NCI-H187 (cell line): ENCODE measurements at regions not wholly inside any gene's neighbourhood (a gene's known extent, or its start where the extent isn't known, plus 50 kb on each side); places are given as distances from the start of the nearest gene placed in this dataset.
"Not testable (repeated sequence)": the region's sequence is repeated elsewhere in the genome, so short reads cannot be mapped to it uniquely, and the experiment has no call there.

Source experiments
- DNase-seq, 2 experiments: peaks; one replicate each; lab custom pipeline; 2025; lab: John Stamatoyannopoulos, UW

DNA sequence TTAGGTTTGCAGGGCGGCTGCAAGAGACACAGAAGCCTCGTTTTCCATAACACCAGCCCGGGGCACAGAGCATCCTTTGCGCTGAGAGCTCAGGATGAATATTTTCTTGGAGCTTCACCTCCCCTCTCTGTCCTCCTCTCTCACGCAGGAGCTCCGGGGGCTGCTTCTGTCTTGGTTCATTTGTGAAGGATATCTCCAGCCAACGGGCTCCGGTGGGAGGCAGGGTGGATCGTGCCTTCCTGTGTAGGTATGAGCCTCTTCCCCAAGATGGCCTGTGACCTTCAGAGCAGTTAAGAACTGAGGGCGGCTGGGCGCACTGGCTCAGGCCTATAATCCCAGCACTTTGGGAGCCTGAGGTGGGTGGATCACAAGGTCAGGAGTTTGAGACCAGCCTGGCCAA is 319.0 kb upstream of the C1orf174 start:
- no peak for DNase-seq

DNA sequence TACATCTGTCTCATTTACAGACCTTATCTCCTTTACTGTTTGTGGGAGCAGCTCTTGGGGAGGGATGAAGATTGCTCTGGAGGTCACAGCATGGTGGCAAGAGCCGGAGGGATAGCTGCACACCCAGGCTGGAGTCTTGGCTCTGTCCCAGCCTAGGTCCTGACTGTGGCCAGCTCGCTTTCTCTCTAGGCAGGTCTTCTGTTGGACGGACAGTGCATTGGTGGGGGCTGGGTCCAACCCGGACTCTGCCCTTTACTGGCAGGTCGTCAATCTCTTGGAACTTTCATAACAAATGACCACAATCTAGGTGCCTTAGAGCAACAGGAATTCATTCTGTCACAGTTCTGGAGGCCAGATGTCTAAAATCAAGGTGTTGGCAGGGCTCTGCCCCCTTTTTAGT is 319.8 kb upstream of the C1orf174 start:
- no peak for DNase-seq

DNA sequence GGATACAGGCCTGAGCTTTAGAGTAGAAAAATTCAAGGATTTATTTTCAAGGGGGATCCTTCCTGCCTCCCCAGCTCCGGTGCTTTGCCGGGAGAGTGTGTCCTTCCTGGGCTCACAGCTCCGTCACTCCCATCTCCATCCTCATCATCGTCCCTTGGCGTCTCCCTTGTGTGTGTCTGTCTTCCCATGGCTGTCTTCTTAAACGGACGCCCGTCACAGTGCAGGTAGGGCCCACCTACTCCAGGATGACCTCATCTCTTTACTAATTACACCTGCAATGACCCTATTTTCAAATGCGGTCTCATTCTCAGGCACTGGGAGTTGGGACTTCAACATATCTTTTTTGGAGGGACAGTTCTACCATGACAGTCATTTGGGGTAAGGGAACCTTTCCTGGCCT is 320.3 kb upstream of the C1orf174 start:
- no peak for DNase-seq

DNA sequence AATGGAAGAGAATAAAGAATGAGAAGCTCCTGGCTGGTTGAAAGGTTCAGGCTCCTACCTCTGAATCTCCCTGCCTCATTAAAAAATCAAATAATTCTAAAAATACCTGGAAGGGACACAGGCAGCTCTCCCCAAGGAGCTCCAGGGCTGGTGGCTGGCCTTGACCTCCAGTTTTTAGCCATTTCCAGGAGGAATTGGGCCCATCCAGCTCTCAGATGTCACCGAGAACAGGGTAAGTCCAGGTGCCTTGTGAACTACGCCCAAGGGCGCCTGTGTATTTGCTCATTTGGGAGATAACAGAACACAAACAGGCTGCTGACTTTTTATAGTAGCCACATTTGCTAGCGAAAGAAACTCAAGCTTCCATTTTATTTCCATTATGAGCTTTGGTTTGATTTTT is 321.0 kb upstream of the C1orf174 start:
- no peak for DNase-seq

DNA sequence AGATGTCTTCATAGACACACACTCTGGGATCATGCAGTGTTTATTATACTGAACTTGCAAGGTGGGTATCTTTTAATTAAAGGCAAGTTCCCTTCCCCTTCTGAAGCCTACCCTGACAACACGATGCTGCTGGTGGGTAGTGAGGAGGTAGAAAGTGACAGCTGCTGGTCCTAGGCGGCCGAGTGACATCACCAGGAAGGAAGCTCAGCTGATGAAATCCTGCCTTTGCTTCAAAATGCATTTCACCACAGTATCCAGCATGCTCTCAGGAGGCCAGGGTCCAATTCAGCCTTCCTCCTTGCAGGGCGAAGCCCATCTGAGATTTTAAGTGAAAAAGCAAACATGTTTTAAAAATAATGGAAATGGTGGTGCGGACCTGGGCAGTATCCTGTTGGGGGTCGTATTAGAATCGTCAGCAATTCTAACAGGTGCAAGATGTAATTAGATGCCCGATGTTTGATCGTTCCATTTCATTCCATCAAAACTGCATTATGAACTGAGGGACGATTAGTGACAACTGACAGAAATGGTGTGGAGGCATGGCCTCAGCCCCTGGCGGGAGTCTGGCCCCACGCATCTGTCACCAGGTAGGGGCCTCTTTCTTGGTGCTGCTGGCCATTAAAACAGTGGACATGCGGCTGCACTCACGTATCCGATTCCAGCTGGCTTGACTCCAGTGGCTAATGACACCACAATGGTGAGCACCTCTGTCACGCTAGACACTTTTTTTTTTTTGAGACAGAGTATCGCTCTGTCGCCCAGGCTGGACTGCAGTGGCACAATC is 324.8 kb upstream of the C1orf174 start:
- no peak for DNase-seq

DNA sequence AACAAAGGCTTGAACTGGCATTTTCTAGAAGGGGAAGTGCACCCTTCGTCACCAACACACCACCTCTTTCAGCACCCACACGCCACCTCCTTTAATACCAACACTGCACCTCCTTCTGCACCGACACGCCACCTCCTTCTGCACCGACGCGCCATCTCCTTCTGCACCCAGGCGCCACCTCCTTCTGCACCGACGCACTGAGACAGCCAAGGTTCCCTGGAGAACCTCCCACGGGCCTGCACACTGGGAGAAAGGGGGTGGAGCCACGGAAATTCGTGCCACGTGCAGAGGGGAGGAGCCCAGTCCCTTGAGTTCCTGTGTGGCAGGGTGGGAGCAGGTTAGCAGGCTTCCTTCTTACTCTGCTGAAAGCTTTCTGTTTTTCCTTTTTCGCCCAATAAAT is 327.9 kb upstream of the C1orf174 start:
- no peak for DNase-seq

DNA sequence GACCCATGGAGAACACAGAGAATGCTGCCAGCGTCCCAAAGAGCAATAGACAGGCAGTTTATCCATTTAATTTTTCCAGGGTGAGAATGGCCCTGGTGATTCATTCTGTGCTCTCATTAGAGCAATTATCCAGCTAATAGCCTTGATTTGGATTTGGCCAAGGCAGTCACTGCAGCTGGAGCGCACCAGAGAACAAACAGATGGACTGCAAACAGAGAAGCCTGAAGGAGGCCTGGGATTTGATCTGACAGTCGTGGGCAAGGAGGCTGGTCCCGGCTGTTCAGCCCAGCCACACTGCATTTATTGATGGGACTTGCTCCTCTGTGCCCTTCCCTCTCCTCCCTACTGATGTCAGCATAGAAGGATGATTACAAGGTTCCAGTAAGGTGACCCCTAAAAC is 353.9 kb upstream of the C1orf174 start:
- no peak for DNase-seq

DNA sequence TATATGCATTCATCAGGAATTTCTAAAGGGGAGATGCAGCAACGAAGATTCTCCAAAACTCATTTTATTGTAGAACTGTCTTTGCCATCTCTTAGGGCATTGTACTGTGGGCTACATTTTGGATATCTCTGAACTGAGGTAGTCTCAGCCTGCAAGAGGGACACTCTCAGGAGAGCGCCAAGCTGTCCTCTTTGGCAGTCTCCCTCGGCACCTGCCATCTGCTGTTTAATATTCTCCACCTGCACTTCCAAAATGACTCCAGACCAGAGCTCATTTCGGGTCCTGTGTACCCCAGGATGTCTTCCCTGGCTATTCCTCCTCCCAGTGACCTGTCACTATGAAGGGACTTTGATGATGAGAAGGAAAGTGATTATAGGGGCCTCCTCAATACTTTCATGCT is 356.3 kb upstream of the C1orf174 start:
- DNase-seq = no peak

DNA sequence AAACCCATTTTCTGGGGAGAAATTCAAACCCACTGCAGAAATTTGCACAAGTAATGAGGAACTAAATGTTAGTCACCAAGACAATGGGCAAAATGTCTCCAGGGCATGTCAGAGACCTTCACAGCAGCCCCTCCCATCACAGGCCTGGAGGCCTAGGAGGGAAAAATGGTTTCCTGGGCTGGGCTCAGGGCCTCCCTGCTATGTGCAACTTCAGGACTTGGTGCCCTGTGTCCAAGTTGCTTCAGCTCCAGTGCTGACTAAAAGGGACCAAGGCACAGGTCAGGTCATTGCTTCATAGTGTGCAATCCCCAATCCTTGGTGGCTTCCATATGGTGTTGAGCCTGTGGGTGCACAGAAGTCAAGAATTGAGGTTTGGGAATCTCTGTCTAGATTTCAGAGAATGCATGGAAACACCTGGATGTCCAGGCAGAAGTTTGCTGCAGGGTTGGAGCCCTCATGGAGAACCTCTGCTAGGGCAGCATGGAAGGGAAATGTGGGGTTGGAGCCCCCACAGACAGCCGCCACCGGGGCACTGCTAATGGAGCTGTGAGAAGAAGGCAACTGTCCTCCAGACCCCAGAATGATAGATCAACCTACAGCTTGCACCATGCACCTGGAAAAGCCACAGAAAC is 358.2 kb upstream of the C1orf174 start:
- not testable (repeated sequence) for DNase-seq

DNA sequence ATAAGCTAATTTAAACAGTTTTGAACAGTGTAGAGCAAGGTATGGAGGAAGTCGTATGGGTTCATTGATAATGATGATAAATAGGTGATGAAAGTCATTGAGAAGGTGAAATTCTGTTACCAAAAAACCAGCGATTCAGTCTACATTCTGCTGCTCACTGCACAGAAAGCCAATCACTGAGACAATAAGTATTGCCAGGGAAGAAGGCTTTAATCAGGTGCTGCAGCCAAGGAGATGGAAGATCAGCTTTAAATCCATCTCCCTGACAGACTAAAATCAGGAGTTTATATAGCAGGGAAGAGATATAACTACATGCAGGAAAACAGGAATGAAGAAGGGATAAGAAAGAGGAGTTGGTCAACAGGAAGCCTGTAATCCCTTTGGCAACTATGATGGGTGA is 361.3 kb upstream of the C1orf174 start:
- DNase-seq = no peak

DNA sequence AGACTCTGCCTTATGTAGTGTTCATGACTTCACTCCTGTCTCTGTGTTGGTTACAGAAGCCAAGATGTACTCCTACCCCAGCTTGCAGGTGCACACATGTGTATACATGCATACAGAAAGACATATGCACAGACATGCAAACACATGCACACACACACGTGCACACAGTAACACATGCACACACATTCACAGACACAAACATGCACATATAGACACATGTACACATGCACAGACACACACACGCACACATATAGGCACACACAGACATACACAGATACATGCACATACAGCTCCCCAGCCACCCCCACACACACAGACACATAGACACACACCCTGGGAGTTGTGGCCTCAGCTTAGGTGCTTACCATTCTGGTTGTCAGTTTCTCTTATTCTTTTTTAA is 362.6 kb upstream of the C1orf174 start:
- DNase-seq = no peak

DNA sequence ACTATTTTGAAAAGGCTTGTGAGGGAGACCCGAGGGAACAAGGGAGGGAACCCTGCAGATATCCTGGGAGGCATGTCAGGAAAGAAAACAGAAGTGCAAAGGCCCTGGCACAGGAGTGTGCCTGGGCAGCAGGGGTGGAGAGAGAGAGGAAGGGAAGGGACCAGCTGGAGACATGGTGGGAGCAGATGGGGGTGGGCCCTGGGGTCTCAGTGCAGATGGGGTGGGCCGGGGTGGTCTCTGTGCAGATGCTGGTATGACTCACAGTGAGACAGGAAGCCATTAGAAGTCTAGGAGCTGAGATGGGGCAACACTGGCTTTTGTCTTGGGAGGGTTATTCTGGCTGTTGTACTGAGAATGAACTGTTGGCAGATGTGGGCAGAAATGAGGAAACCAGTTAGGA is 363.6 kb upstream of the C1orf174 start:
- DNase-seq = no peak

DNA sequence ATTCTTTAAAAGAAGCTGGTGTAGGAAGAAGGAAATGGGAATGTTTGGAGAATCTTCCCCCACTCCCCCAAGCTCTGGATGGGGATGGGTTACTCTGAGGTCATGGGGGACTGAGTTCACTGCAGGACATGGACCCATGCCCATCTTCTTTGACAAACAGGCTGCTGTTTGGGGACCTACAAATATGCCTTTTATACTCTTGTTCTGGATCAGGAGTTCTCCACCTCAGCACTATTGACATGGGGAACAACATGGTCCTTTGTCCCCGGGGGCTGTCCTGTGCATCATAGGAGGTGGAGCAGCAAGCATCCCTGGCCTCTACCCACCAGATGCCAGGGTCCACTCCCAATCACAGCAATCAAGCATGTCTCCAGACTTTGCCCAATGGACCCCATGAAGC is 365.8 kb upstream of the C1orf174 start:
- no peak for DNase-seq

DNA sequence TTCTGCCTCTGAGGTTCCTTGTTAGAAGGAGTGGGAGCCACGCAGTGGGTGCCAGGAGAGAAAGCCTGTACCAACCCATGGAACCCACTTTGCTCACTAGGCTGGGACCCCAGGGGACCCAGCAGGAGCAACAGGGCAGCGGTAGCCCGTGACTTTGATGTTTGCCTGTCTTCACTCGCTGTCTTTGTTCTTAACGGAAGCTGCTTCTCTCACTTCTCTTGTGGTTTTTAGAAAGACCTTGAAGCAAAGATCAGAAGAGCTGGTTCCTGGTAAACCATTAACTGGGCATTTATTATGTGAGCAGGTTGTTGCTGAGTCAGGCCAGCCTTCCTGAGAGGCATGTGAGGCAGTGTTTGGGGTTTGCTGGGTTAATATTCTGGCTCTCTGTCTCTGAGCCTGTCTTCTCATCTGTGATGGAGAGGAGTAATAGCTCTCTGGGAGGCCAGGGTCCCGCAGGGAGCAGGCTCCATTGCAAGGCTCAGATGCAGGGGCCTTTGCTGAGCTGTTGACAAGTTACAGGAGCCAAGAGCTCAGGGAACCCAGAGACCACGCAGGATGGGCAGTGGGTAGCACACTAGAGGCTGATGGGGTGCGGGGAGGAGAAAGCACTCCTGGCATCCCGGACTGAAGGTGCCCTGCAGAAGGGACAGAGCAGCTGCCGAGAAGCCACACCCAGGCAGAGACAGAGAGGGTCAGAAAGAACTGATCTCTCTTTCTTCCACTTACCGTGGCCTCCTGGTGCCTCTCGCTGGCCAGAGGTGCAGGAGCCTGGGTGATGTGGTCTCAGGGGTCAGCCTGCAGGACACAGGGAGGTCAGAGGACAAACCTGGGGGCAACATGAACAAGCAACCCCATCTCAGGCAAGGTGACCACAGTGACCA is 367.5 kb upstream of the C1orf174 start:
- no peak for DNase-seq

DNA sequence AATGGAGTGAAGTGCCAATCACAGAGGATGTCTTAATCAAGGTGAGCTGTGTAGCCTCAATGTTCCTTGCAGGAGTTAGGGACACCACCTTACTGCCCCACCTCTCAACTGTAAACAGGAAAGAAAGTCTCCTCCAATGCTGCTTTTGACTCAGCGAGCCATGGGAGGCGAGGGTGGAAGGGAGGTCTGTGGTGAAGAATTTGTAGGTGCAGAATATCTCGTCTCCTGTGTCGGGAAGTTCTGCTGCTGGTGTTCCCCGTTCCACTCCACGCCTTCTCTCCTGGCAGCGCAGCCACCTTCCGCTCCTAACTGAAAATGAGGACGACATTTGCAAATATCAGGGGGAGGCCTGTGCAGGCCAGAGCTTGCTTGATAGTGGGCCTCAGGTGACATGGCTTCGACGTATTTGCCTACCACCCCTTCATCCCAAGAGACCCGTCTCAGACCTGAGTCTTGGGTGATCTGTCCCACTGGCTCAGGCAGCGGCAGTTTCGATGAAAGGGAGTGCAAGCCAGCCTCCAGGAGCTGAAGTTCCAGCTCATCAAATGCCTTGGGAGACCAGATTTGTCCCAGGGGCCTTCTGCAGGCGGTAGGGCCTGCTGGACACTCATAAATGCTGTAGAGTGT is 368.3 kb upstream of the C1orf174 start:
- DNase-seq = no peak

DNA sequence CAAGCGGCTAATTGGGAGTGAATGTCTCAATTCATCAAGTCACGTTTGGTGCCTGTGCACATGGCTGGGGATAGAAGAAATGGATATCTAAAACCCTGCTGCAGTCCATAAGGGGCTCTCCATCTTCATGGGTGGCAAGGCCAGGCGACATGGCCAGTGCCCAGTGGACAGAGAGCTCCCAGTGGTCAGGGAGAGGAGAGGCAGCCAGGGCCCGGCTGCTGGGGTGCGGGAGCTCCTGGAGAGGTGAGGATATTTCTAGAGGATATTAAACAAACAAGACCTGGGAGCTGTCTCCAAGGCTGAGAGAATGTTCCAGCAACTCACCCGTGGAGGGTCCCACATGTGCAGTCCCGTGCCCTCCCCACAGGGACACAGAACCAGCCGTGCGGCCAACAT is 368.8 kb upstream of the C1orf174 start:
- no peak for DNase-seq

DNA sequence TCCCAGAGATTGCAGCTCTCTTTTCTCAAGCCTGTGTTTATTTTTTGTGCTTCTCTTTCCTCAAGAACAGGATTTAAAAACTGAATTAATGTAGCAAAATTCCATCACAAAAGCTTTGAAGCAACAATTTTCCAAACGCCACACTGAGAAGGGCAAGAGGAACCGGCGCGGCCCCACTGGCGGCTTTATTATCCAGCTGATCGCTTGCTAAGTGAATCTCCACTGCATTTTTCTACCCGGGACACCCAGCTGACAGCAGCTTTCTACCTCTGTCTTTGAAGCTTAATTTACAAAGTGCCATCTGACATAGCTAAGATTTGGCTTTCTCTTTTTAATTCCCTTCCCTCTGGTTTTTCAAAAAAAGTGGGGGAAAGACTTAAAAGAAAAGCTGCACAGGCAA is 369.3 kb upstream of the C1orf174 start:
- no peak for DNase-seq

DNA sequence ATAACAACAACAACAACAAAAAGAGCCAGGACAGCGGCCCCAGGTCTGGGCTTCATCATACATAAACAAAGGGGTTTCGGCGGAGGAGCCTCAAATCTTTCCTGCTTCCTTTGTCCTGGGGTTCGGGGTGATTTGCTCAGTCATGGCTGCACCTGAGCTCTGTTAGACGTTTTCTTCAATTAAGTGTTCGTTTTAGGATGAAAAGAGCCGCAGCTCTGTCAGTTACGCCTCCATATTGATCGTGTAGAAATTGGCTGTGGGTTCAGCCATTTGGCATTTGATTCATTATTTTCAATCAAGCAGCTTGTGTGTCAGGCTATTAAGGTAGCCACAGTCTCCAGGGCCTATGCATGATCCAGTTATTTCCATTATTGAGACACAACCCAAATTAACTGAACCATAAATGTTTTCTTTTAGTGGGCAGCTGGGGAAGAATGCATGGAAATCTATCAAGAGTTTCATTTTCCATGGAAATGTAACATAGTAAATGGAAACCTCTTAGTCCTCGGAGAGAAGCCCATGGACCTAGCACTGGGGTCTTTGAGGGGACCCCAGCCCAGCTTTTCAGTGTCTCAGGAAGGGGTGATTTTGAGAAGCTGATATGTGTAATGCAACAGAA is 370.0 kb upstream of the C1orf174 start:
- no peak for DNase-seq

DNA sequence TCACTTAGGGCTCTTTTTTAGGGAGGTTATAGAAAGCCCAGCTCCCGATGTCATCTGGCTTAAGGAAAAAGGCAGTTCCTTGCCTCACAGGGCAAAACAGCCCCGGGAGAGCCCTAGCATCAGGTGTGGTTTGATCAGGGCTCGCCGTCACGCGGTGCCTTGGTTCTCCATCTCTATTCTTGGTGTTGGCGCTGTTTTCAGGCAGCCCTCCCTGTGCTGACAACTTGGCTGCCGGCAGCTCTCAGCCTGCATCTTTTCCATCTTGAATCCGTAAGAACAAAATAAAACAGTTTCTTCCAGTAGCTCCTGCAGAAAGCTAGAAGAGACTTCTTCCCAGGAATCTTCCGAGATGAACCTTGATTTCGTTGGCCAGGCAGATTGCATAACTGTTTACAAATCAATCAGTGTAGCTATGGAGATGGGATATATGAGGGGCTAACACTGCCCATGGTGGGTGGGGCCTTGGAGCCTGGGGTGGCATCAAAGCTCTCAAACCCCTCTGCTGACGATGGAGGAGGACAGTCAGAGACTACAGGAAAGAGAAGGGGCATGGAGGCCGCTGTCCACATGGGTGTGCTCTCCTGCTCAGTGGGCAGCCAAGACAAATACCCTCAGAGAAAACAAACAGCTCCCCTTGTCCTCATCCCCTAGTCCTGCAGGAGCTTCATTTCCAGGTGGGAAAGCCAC is 370.7 kb upstream of the C1orf174 start:
- no peak for DNase-seq

DNA sequence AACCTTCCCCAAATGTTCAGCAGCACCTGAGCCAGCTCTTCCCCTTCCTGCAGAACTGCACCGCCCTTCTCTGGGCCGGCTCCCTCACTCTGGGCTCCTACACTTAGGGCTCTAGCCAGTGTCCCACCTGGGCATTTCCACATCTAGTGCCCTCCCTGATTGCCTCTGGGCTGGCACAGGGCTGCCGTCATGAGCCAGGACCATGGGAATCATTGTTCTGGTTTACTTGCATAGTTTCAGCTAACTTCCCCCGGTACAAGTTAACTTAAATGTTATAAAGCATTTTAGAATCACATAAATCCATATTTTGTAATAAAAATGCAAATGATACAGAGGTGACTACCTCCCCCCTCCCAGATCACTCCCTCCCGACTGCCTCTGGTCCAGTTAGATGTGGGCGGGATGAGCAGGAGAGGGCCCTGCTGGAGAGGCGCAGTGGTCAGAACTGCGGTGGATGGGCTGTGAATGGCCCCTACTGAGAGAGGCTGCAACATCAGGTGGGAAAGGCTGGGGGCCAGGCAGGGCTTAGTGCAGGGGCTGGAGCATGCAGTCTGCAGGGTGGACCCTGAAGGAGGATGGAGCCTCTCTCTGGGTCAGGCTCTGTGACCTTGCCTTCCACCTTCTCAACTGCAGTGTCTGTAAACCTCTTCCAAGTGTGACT is 371.4 kb upstream of the C1orf174 start:
- no peak for DNase-seq

DNA sequence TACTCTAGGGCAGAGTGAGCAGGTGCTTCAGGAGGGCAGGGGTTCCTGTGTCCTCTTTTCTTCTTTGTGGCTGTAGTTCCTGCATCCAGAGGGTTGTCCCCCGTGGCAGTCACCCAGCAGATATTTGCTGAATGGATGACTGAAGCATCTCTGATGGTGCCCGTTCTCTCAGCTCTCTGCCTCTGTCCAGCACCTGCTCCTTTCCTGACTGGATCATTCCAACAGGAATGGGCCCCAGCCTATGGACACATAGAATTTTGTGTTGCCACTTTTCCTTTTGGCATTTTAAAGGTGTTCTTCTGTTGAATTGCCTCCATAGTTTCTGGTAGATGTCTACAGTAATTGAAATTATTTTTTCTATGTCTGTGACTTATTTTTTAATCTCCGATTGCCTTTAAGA is 372.5 kb upstream of the C1orf174 start:
- DNase-seq = no peak
